Stimulated activated memory B cell treated with anti-CD40 and anti-IgM and Interleukin-4, amounts not matched to agents 10 μg/mL and 1 μg/mL and 100 μg/mL, for 72 hours (primary cell): ENCODE measurements at regions not wholly inside any gene's neighbourhood (a gene's known extent, or its start where the extent isn't known, plus 50 kb on each side); places are given as distances from the start of the nearest gene placed in this dataset.

Source experiments
- ATAC-seq: fragments of 150-1000 bp; cut with Tn5 transposase; 2 replicates; pipeline ENCODE4 v1.10.0; 2021
- H3K27ac Mint-ChIP-seq: one replicate; pipeline ENCODE4 v1.8.0; 2022; ENCODE audit warnings: mild to moderate bottlenecking, mixed read lengths
- H3K27me3 Mint-ChIP-seq: one replicate; pipeline ENCODE4 v1.8.0; 2022; ENCODE audit warnings: mixed read lengths
- H3K36me3 Mint-ChIP-seq: one replicate; pipeline ENCODE4 v1.8.0; 2022; ENCODE audit warnings: mixed read lengths
- H3K4me1 Mint-ChIP-seq: one replicate; pipeline ENCODE4 v1.8.0; 2022; ENCODE audit warnings: mixed read lengths
- H3K4me3 Mint-ChIP-seq: one replicate; pipeline ENCODE4 v1.8.0; 2022; ENCODE audit warnings: mild to moderate bottlenecking, moderate library complexity, mixed read lengths
- H3K9me3 Mint-ChIP-seq: one replicate; pipeline ENCODE4 v1.8.0; 2022; ENCODE audit warnings: mixed read lengths

GRCh38 chr1:29538586-29538985 is 302.3 kb downstream of the PTPRU start:
- H3K9me3 Mint-ChIP-seq, result no peaks in the 10 kb centered on the region
- no peak for ATAC-seq

GRCh38 chr1:29532751-29533150 is 296.4 kb downstream of the PTPRU start:
- no peaks in the 10 kb centered on the region for H3K36me3 Mint-ChIP-seq
- peaks cover 15% of the 10 kb centered on the region for H3K9me3 Mint-ChIP-seq
- H3K4me1 Mint-ChIP-seq, result no peaks in the 10 kb centered on the region
- no peak overlapping the region for H3K4me3 Mint-ChIP-seq
- ATAC-seq, result no peak
- H3K27me3 Mint-ChIP-seq, result no peaks in the 10 kb centered on the region
- H3K27ac Mint-ChIP-seq, result no peak overlapping the region

More at GRCh38 chr1:29538586-29538985, 302.3 kb downstream of the PTPRU start:
- H3K36me3 Mint-ChIP-seq, result no peaks in the 10 kb centered on the region
- no peaks in the 10 kb centered on the region for H3K4me1 Mint-ChIP-seq
- H3K27me3 Mint-ChIP-seq, result no peaks in the 10 kb centered on the region
- H3K4me3 Mint-ChIP-seq, result no peak overlapping the region
- H3K27ac Mint-ChIP-seq, result no peak overlapping the region

- H3K27ac Mint-ChIP-seq, result no peak overlapping the region
- peaks cover 15% of the 10 kb centered on the region for H3K9me3 Mint-ChIP-seq
- H3K4me1 Mint-ChIP-seq, result no peaks in the 10 kb centered on the region
Measured at GRCh38 chr1:29532285-29532684, 296.0 kb downstream of the PTPRU start.

GRCh38 chr1:29531596-29531995 is 295.3 kb downstream of the PTPRU start:
- Mint-ChIP-seq H3K9me3 (peaks cover 15% of the 10 kb centered on the region), H3K4me3 (no peak overlapping the region), H3K4me1 (no peaks in the 10 kb centered on the region), H3K36me3 (no peaks in the 10 kb centered on the region), H3K27me3 (peaks cover 4% of the 10 kb centered on the region), H3K27ac (no peak overlapping the region)
- ATAC-seq, result no peak

More at GRCh38 chr1:29532285-29532684, 296.0 kb downstream of the PTPRU start:
- no peak overlapping the region for H3K4me3 Mint-ChIP-seq
- ATAC-seq, result no peak
- H3K27me3 Mint-ChIP-seq, result no peaks in the 10 kb centered on the region
- no peaks in the 10 kb centered on the region for H3K36me3 Mint-ChIP-seq

GRCh38 chr1:29529677-29530278 is 293.5 kb downstream of the PTPRU start:
- no peak overlapping the region for H3K4me3 Mint-ChIP-seq
- no peak overlapping the region for H3K27ac Mint-ChIP-seq
- no peak for ATAC-seq
- H3K4me1 Mint-ChIP-seq, result no peaks in the 10 kb centered on the region
- peaks cover 11% of the 10 kb centered on the region for H3K27me3 Mint-ChIP-seq
- no peaks in the 10 kb centered on the region for H3K36me3 Mint-ChIP-seq
- H3K9me3 Mint-ChIP-seq, result peaks cover 15% of the 10 kb centered on the region

- no peaks in the 10 kb centered on the region for H3K4me1 Mint-ChIP-seq
- H3K4me3 Mint-ChIP-seq, result no peak overlapping the region
- no peaks in the 10 kb centered on the region for H3K36me3 Mint-ChIP-seq
- peaks cover 12% of the 10 kb centered on the region for H3K9me3 Mint-ChIP-seq
- no peak overlapping the region for H3K27ac Mint-ChIP-seq
- ATAC-seq, result no peak
- H3K27me3 Mint-ChIP-seq, result peaks cover 15% of the 10 kb centered on the region
Measured at GRCh38 chr1:29527314-29528004, 291.1 kb downstream of the PTPRU start.

GRCh38 chr1:29525941-29526340 is 289.6 kb downstream of the PTPRU start:
- no peak for ATAC-seq
- no peaks in the 10 kb centered on the region for H3K36me3 Mint-ChIP-seq
- peaks cover 12% of the 10 kb centered on the region for H3K9me3 Mint-ChIP-seq
- peaks cover 21% of the 10 kb centered on the region for H3K27me3 Mint-ChIP-seq
- H3K27ac Mint-ChIP-seq, result no peak overlapping the region
- no peak overlapping the region for H3K4me3 Mint-ChIP-seq
- H3K4me1 Mint-ChIP-seq, result no peaks in the 10 kb centered on the region

GRCh38 chr1:29524285-29525065 is 288.2 kb downstream of the PTPRU start:
- no peak for ATAC-seq
- Mint-ChIP-seq H3K36me3 (no peaks in the 10 kb centered on the region), H3K4me3 (no peak overlapping the region), H3K9me3 (peaks cover 8% of the 10 kb centered on the region), H3K4me1 (no peaks in the 10 kb centered on the region), H3K27ac (no peak overlapping the region), H3K27me3 (peaks cover 21% of the 10 kb centered on the region)

- Mint-ChIP-seq H3K4me3 (no peak overlapping the region), H3K4me1 (no peaks in the 10 kb centered on the region)
- no peak for ATAC-seq
Measured at GRCh38 chr1:29523576-29523975, 287.3 kb downstream of the PTPRU start.

GRCh38 chr1:29523136-29523535 is 286.8 kb downstream of the PTPRU start:
- Mint-ChIP-seq H3K27me3 (peaks cover 31% of the 10 kb centered on the region), H3K36me3 (no peaks in the 10 kb centered on the region), H3K4me3 (no peak overlapping the region), H3K27ac (no peak overlapping the region), H3K4me1 (no peaks in the 10 kb centered on the region), H3K9me3 (peaks cover 4% of the 10 kb centered on the region)
- ATAC-seq, result no peak

More at GRCh38 chr1:29523576-29523975, 287.3 kb downstream of the PTPRU start:
- Mint-ChIP-seq H3K9me3 (peaks cover 6% of the 10 kb centered on the region), H3K36me3 (no peaks in the 10 kb centered on the region), H3K27ac (no peak overlapping the region), H3K27me3 (peaks cover 27% of the 10 kb centered on the region)

GRCh38 chr1:29521811-29522580 is 285.7 kb downstream of the PTPRU start:
- Mint-ChIP-seq H3K4me3 (no peak overlapping the region), H3K27ac (no peak overlapping the region), H3K36me3 (no peaks in the 10 kb centered on the region), H3K27me3 (peaks cover 31% of the 10 kb centered on the region), H3K9me3 (peaks cover 4% of the 10 kb centered on the region), H3K4me1 (no peaks in the 10 kb centered on the region)
- no peak for ATAC-seq

GRCh38 chr1:29521438-29521715 is 285.1 kb downstream of the PTPRU start:
- peaks cover 25% of the 10 kb centered on the region for H3K27me3 Mint-ChIP-seq
- no peak overlapping the region for H3K4me3 Mint-ChIP-seq

GRCh38 chr1:29520571-29521437 is 284.5 kb downstream of the PTPRU start:
- Mint-ChIP-seq H3K27me3 (peaks cover 20% of the 10 kb centered on the region), H3K27ac (no peak overlapping the region), H3K36me3 (no peaks in the 10 kb centered on the region), H3K9me3 (peaks cover 6% of the 10 kb centered on the region), H3K4me1 (no peaks in the 10 kb centered on the region), H3K4me3 (no peak overlapping the region)
- ATAC-seq, result no peak

More at GRCh38 chr1:29521438-29521715, 285.1 kb downstream of the PTPRU start:
- no peaks in the 10 kb centered on the region for H3K36me3 Mint-ChIP-seq
- ATAC-seq, result no peak
- peaks cover 6% of the 10 kb centered on the region for H3K9me3 Mint-ChIP-seq
- no peak overlapping the region for H3K27ac Mint-ChIP-seq
- no peaks in the 10 kb centered on the region for H3K4me1 Mint-ChIP-seq

- Mint-ChIP-seq H3K9me3 (peaks cover 6% of the 10 kb centered on the region), H3K27me3 (peaks cover 20% of the 10 kb centered on the region), H3K27ac (no peak overlapping the region), H3K36me3 (no peaks in the 10 kb centered on the region), H3K4me1 (no peaks in the 10 kb centered on the region), H3K4me3 (no peak overlapping the region)
- ATAC-seq, result no peak
Measured at GRCh38 chr1:29519788-29520110, 283.4 kb downstream of the PTPRU start.
